ENCODE measurements at regions not wholly inside any gene's neighbourhood (a gene's known extent, or its start where the extent isn't known, plus 50 kb on each side); places are given as distances from the start of the nearest gene placed in this dataset.
"Not testable (repeated sequence)": the region's sequence is repeated elsewhere in the genome, so short reads cannot be mapped to it uniquely, and the experiment has no call there.

- Histone ChIP-seq H3K36me3 (ENCODE audit: control insufficient read depth in 2 of 2, insufficient read depth in 2 of 2, low read length in 1 of 2) (no peaks in the 10 kb centered on the region), H3K27me3 (ENCODE audit: control insufficient read depth in 1 of 2, insufficient read depth in 2 of 2, low read length in 2 of 2) (no peaks in the 10 kb centered on the region), H3K4me1 (ENCODE audit: control insufficient read depth in 2 of 2, insufficient read depth in 2 of 2, low read length in 1 of 2) (no peaks in the 10 kb centered on the region), H3K4me3 (ENCODE audit: low read depth in 1 of 2, low read length in 2 of 2) (no peak overlapping the region), H3K9me3 (ENCODE audit: control insufficient read depth in 2 of 2, insufficient read depth in 1 of 2, low read depth in 1 of 2, low read length in 1 of 2) (peaks cover 0 to 3% of the 10 kb centered on the region in 2 donors), H3K27ac (ENCODE audit: low read depth in 2 of 2, low read length in 1 of 2) (no peak overlapping the region)
- WGBS, 2 donors, result 32 to 38% methylated on average over 1 of the region's 1 CpG
Measured at GRCh38 chr19:13633522-13633922, 127.2 kb upstream of the CACNA1A start.

- H3K36me3 ChIP-seq (ENCODE audit: control insufficient read depth in 2 of 2, insufficient read depth in 2 of 2, low read length in 1 of 2), result no peaks in the 10 kb centered on the region
- H3K4me1 ChIP-seq (ENCODE audit: control insufficient read depth in 2 of 2, insufficient read depth in 2 of 2, low read length in 1 of 2), result no peaks in the 10 kb centered on the region
- H3K27ac ChIP-seq (ENCODE audit: low read depth in 2 of 2, low read length in 1 of 2), result no peak overlapping the region
- no peaks in the 10 kb centered on the region for H3K27me3 ChIP-seq (ENCODE audit: control insufficient read depth in 1 of 2, insufficient read depth in 2 of 2, low read length in 2 of 2)
- H3K9me3 ChIP-seq (ENCODE audit: control insufficient read depth in 2 of 2, insufficient read depth in 1 of 2, low read depth in 1 of 2, low read length in 1 of 2), result peaks cover 0 to 3% of the 10 kb centered on the region in 2 donors
- H3K4me3 ChIP-seq (ENCODE audit: low read depth in 1 of 2, low read length in 2 of 2), result no peak overlapping the region
- WGBS, 2 donors, result 8 to 10% methylated on average over 6 of the region's 6 CpGs
Measured at GRCh38 chr19:13633109-13633508, 126.8 kb upstream of the CACNA1A start.

GRCh38 chr19:13632164-13632563 lies 125.9 kb upstream of the CACNA1A start:
- not testable (repeated sequence) for H3K27ac ChIP-seq (ENCODE audit: low read depth in 2 of 2, low read length in 1 of 2); H3K27me3 ChIP-seq (ENCODE audit: control insufficient read depth in 1 of 2, insufficient read depth in 2 of 2, low read length in 2 of 2)
- WGBS, 2 donors, result 84 to 89% methylated on average over 7 of the region's 7 CpGs

GRCh38 chr19:13629687-13630357 lies 123.5 kb upstream of the CACNA1A start:
- H3K27ac ChIP-seq (ENCODE audit: low read depth in 2 of 2, low read length in 1 of 2), result no peak overlapping the region
- H3K4me3 ChIP-seq (ENCODE audit: low read depth in 1 of 2, low read length in 2 of 2), result no peak overlapping the region
- H3K9me3 ChIP-seq (ENCODE audit: control insufficient read depth in 2 of 2, insufficient read depth in 1 of 2, low read depth in 1 of 2, low read length in 1 of 2), result peaks cover 0 to 3% of the 10 kb centered on the region in 2 donors
- 75 to 77% methylated on average over 6 of the region's 6 CpGs for WGBS, 2 donors
- no peaks in the 10 kb centered on the region for H3K36me3 ChIP-seq (ENCODE audit: control insufficient read depth in 2 of 2, insufficient read depth in 2 of 2, low read length in 1 of 2)
- no peaks in the 10 kb centered on the region for H3K4me1 ChIP-seq (ENCODE audit: control insufficient read depth in 2 of 2, insufficient read depth in 2 of 2, low read length in 1 of 2)
- no peaks in the 10 kb centered on the region for H3K27me3 ChIP-seq (ENCODE audit: control insufficient read depth in 1 of 2, insufficient read depth in 2 of 2, low read length in 2 of 2)

More at GRCh38 chr19:13632164-13632563, 125.9 kb upstream of the CACNA1A start:
- H3K4me1 ChIP-seq (ENCODE audit: control insufficient read depth in 2 of 2, insufficient read depth in 2 of 2, low read length in 1 of 2); H3K9me3 ChIP-seq (ENCODE audit: control insufficient read depth in 2 of 2, insufficient read depth in 1 of 2, low read depth in 1 of 2, low read length in 1 of 2); H3K36me3 ChIP-seq (ENCODE audit: control insufficient read depth in 2 of 2, insufficient read depth in 2 of 2, low read length in 1 of 2); H3K4me3 ChIP-seq (ENCODE audit: low read depth in 1 of 2, low read length in 2 of 2): not testable (repeated sequence)

GRCh38 chr19:13627531-13627930 lies 121.3 kb upstream of the CACNA1A start:
- H3K9me3 ChIP-seq (ENCODE audit: control insufficient read depth in 2 of 2, insufficient read depth in 1 of 2, low read depth in 1 of 2, low read length in 1 of 2), result peaks cover 0 to 3% of the 10 kb centered on the region in 2 donors
- no peak overlapping the region for H3K27ac ChIP-seq (ENCODE audit: low read depth in 2 of 2, low read length in 1 of 2)
- no peaks in the 10 kb centered on the region for H3K27me3 ChIP-seq (ENCODE audit: control insufficient read depth in 1 of 2, insufficient read depth in 2 of 2, low read length in 2 of 2)
- no peaks in the 10 kb centered on the region for H3K36me3 ChIP-seq (ENCODE audit: control insufficient read depth in 2 of 2, insufficient read depth in 2 of 2, low read length in 1 of 2)
- H3K4me1 ChIP-seq (ENCODE audit: control insufficient read depth in 2 of 2, insufficient read depth in 2 of 2, low read length in 1 of 2), result no peaks in the 10 kb centered on the region
- 79 to 84% methylated on average over 5 of the region's 5 CpGs for WGBS, 2 donors
- no peak overlapping the region for H3K4me3 ChIP-seq (ENCODE audit: low read depth in 1 of 2, low read length in 2 of 2)

- no peak overlapping the region for H3K4me3 ChIP-seq (ENCODE audit: low read depth in 1 of 2, low read length in 2 of 2)
- no peaks in the 10 kb centered on the region for H3K4me1 ChIP-seq (ENCODE audit: control insufficient read depth in 2 of 2, insufficient read depth in 2 of 2, low read length in 1 of 2)
- no peaks in the 10 kb centered on the region for H3K27me3 ChIP-seq (ENCODE audit: control insufficient read depth in 1 of 2, insufficient read depth in 2 of 2, low read length in 2 of 2)
- no peaks in the 10 kb centered on the region for H3K36me3 ChIP-seq (ENCODE audit: control insufficient read depth in 2 of 2, insufficient read depth in 2 of 2, low read length in 1 of 2)
- WGBS, 2 donors, result 36 to 42% methylated on average over 28 of the region's 28 CpGs
- no peaks in the 10 kb centered on the region for H3K9me3 ChIP-seq (ENCODE audit: control insufficient read depth in 2 of 2, insufficient read depth in 1 of 2, low read depth in 1 of 2, low read length in 1 of 2)
- no peak overlapping the region for H3K27ac ChIP-seq (ENCODE audit: low read depth in 2 of 2, low read length in 1 of 2)
Measured at GRCh38 chr19:13623716-13624710, 117.7 kb upstream of the CACNA1A start.

GRCh38 chr19:13622766-13623715 lies 116.8 kb upstream of the CACNA1A start:
- WGBS, 2 donors, result 47 to 56% methylated on average over 18 of the region's 18 CpGs
- Histone ChIP-seq H3K27me3 (ENCODE audit: control insufficient read depth in 1 of 2, insufficient read depth in 2 of 2, low read length in 2 of 2) (no peaks in the 10 kb centered on the region), H3K36me3 (ENCODE audit: control insufficient read depth in 2 of 2, insufficient read depth in 2 of 2, low read length in 1 of 2) (no peaks in the 10 kb centered on the region)

GRCh38 chr19:13621413-13621812 lies 115.1 kb upstream of the CACNA1A start:
- Histone ChIP-seq H3K4me1 (ENCODE audit: control insufficient read depth in 2 of 2, insufficient read depth in 2 of 2, low read length in 1 of 2) (no peaks in the 10 kb centered on the region), H3K27me3 (ENCODE audit: control insufficient read depth in 1 of 2, insufficient read depth in 2 of 2, low read length in 2 of 2) (no peaks in the 10 kb centered on the region), H3K36me3 (ENCODE audit: control insufficient read depth in 2 of 2, insufficient read depth in 2 of 2, low read length in 1 of 2) (no peaks in the 10 kb centered on the region), H3K9me3 (ENCODE audit: control insufficient read depth in 2 of 2, insufficient read depth in 1 of 2, low read depth in 1 of 2, low read length in 1 of 2) (no peaks in the 10 kb centered on the region), H3K27ac (ENCODE audit: low read depth in 2 of 2, low read length in 1 of 2) (no peak overlapping the region), H3K4me3 (ENCODE audit: low read depth in 1 of 2, low read length in 2 of 2) (no peak overlapping the region)
- 65 to 78% methylated on average over 6 of the region's 6 CpGs for WGBS, 2 donors

More at GRCh38 chr19:13622766-13623715, 116.8 kb upstream of the CACNA1A start:
- no peaks in the 10 kb centered on the region for H3K4me1 ChIP-seq (ENCODE audit: control insufficient read depth in 2 of 2, insufficient read depth in 2 of 2, low read length in 1 of 2)
- no peaks in the 10 kb centered on the region for H3K9me3 ChIP-seq (ENCODE audit: control insufficient read depth in 2 of 2, insufficient read depth in 1 of 2, low read depth in 1 of 2, low read length in 1 of 2)
- H3K4me3 ChIP-seq (ENCODE audit: low read depth in 1 of 2, low read length in 2 of 2), result no peak overlapping the region
- no peak overlapping the region for H3K27ac ChIP-seq (ENCODE audit: low read depth in 2 of 2, low read length in 1 of 2)

- no peaks in the 10 kb centered on the region for H3K9me3 ChIP-seq (ENCODE audit: control insufficient read depth in 2 of 2, insufficient read depth in 1 of 2, low read depth in 1 of 2, low read length in 1 of 2)
- no peaks in the 10 kb centered on the region for H3K4me1 ChIP-seq (ENCODE audit: control insufficient read depth in 2 of 2, insufficient read depth in 2 of 2, low read length in 1 of 2)
- no peaks in the 10 kb centered on the region for H3K36me3 ChIP-seq (ENCODE audit: control insufficient read depth in 2 of 2, insufficient read depth in 2 of 2, low read length in 1 of 2)
- no peak overlapping the region for H3K27ac ChIP-seq (ENCODE audit: low read depth in 2 of 2, low read length in 1 of 2)
- no peaks in the 10 kb centered on the region for H3K27me3 ChIP-seq (ENCODE audit: control insufficient read depth in 1 of 2, insufficient read depth in 2 of 2, low read length in 2 of 2)
- no peak overlapping the region for H3K4me3 ChIP-seq (ENCODE audit: low read depth in 1 of 2, low read length in 2 of 2)
Measured at GRCh38 chr19:13619203-13619632, 112.9 kb upstream of the CACNA1A start.
